NOMO-1 (cell line): ENCODE measurements at regions not wholly inside any gene's neighbourhood (a gene's known extent, or its start where the extent isn't known, plus 50 kb on each side); places are given as distances from the start of the nearest gene placed in this dataset.

Experiments used
- DNase-seq, 2 experiments: peaks; one replicate each; lab custom pipeline; 2025; ENCODE audit not compliant: unreplicated experiment in 2 of 2; lab: John Stamatoyannopoulos, UW

DNA sequence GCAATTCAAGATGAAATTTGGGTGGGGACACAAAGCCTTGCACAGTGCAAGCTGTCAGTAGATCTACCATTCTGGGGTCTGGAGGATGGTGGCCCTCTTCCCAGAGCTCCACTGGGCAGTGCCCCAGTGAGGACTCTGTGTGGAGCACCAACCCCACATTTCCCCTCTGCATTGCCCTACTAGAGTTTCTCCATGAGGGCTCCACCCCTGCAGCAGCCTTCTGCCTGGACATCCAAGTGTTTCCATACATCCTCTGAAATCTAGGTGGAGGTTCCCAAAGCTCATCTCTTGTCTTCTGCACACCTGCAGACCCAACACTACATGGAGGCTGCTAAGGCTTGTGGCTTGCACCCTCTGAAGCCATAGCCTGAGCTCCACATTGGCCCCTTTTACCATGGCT is 402.3 kb downstream of the RAB28 start:
- no peak for DNase-seq

DNA sequence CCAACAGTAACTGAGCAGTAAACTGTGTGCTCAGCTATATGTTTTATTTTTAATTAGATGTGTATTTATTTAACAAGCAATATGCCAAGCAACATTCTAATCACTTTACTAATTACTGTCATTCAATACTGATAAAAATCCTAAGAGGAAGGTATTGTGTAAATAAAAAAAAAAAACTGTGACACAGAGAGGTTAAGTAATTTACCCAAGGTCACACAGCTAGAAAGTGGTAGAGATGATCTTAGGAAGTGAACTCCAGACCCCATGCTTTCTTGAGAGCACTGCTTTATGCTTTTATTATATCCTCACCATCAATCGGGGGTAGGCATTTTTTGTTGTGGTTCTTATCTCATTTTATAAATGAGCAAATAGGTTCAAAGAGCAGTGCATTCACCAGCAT is 417.1 kb downstream of the RAB28 start:
- no peak for DNase-seq

DNA sequence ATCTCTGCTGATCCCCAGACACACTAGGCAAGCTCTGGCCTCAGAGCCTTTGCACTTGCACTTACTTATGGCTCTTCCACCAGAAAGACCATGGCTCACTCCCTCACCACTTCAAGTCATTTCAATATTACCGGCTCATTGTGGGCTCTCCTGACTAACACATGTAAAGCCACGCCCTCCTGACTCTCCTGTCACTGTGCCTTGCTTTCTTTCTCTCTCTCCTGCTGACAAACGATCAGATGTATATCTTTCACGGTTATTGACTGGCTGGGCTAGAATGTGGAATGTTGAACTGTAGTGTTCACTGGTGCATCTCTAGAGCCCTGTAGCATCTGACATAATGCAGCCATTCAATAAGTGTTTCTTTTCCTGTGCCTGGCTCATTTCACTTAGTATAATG is 425.1 kb downstream of the RAB28 start:
- no peak for DNase-seq

DNA sequence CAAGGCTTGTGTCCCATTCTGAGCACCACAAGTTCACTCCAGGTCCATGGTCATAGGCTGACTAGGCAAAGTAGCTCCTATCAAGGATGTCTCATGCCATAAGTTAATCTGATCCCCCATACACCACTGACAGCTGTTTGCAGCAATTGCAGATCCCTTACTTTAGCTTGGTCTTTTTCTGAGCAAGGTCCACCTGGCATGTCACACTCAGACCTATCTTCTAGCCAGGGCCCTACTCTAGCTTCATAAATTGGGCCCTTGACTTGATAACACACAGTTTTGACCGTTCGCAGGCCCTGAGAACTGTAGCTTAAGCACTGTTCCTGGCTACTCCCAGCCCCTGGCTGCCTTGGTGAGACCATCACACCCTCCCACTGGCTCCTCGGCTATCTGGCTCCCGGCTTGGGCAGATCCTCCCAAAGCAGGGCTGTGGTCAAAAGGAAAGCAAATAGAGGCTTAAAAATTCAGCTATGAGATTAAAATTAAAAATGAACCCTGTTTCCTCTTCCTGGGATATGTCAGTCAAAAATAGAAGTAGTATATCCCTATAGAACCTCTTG is 427.4 kb downstream of the RAB28 start:
- DNase-seq: no peak

DNA sequence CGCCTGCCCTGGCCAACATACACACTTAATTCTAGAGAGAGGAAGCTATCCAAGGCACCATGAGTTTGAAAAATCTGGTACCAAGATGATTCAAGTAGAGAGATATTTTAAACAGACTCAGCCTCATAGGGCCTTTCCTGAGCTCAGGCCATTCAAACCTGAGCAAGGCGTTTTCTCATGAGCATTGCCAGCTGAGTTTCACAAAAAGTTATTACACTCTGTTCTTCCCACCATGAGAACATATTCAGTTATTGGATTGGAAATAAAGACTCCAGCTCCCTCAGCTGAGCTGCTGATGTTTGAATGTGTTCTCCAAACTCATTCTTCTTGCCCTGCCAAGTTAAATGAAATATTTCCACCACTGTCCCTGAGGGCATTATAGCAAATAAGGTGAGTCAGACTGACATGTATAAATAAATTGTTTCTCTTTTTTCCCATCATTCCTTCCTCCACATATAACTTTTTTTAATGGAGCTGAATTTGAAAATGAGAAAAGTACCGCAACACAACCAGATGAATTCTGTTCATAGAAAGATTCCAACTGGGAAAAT is 429.6 kb downstream of the RAB28 start:
- DNase-seq: no peak

DNA sequence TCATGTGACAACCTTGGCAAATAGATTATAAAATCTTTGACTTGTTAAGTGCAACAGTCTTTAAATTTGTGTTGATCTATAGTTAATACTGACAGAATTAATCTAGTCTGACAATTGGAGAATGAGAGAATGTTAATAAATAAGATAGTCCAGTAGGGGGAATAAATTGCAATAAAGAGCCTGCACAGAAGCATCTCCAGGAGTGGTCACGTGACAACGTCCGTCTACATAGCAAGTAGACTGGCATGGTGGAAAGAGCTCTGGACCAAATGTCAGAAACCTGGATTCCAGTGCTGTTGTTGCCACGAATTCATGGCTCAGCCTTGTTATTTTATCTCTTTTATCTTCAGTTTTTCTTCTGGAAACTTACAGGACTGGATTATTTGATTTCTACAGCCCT is 436.5 kb downstream of the RAB28 start:
- no peak for DNase-seq

DNA sequence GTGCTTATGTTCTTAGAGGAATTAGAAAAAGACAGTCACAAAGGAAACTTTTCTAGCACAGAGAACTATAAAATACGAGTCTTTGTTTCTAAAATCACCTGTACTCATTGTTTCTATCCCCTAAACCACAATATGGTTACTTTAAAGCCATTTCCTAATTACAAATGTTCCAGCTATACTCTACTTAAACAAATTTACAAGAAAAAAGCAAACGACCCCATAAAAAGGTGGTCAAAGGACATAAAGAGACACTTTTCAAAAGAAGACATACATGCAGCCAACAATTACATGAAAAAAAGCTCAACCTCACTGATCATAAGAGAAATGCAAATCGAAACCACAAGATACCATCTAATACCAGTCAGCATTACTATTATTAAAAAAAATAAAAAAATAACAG is 447.3 kb downstream of the RAB28 start:
- DNase-seq: no peak

DNA sequence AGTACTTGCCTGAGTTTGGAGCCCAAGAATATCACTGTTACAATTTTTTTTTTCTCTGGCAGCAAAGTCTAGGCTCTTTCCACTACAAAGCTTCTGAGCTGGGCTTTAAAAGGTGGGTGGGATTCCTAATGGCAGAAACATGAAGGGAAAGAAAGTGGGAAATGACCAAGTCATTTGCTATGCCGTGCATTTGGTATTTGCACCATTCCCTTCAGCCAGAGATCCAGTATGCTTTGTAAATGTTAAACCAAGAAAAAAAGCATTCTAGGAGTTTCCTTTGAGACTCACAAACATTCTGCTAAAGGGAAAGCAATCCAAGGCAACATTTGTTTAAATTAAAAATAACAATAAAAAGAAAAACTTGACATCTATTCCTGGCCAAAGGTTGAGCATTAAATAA is 451.2 kb downstream of the RAB28 start:
- DNase-seq: no peak

DNA sequence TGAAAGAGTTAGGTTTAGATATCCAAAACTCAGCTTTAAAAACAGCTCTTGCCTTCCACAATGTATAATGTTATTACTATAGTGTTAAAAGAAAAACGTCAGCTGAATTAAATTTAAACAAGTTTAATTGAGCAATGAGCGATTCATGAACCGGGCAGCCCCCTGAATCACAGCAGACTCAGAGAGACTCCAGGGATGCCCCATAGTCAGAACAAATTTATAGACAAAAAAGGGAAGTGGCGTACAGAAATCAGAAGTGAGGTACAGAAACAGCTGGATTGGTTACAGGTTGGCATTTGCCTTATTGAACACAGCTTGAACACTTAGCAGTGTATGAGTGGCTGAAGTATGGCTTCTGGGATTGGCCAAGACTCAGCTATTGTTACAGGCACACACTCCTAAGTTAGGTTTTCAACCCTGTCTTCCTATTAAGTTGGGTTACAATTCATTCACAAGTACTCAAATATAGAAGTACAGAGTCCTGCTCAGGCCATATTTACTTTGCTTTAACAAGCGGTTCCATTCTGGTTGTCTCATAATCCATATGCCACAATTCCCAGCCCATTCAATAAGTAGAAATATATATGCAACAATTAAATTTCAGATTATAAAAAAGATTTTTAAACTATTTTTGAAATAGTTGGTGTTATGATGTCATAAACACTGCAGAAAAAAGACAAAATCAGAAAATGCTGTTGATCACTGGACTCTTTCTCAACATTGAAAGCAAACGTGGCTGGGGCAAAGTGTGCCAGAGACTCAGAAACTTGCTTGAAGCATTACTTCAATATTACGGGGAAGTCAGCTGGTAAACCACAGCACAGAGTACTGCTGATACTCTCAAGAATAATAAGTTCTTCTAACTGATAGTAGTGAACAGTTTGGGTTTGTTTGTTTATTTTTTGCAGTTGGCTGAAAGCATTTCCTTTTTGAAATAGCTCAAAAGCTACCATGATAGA is 459.7 kb downstream of the RAB28 start:
- DNase-seq: no peak

DNA sequence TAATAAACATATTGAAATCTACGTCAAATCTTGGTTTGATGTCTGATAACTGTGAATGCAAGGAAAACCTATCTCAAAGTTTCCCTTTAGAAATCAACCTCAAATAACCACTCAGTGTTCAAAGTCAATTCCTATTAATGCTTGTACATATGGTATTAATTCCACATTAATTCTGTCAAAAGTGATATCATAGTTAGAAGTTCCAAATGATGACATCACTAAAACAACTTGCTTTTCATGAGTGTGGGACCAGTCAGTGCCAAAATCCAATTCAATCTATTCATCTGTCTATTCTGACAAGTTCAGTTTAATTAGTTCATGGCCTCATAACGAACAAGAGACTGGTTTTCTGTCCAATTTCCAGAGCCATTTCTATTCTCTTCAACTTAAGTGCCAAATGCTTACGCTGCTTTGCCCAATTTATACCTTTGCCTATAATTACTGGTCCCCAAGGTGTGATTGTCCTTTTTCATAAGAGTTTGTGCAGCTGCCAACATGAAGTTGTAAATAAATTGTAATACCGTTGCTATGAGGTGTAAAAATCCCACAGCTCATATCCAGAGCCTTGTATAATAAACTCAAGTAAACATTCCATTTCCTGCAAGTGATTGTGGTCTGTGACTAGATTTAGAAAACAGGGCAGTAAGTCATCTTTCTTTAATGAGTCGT is 476.2 kb downstream of the RAB28 start:
- DNase-seq: no peak

DNA sequence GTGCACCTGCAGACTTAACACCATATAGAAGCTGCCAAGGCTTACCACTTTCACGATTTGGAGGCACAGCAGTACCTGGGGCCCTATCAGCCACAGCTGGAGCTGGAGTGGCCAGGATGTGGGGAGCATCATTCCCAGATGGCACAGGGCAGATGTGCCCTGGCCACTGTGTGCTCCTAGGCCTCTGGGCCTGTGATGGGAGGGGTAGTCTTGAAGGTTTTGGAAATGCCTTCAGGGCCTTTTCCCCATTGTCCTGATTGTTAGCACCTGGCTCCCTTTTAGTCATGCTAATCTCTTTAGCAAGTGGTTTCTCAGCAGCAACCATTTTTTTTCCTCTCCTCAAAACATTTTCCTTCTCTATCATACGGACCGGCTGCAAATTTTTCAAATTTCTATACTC is 490.2 kb downstream of the RAB28 start:
- no peak for DNase-seq

DNA sequence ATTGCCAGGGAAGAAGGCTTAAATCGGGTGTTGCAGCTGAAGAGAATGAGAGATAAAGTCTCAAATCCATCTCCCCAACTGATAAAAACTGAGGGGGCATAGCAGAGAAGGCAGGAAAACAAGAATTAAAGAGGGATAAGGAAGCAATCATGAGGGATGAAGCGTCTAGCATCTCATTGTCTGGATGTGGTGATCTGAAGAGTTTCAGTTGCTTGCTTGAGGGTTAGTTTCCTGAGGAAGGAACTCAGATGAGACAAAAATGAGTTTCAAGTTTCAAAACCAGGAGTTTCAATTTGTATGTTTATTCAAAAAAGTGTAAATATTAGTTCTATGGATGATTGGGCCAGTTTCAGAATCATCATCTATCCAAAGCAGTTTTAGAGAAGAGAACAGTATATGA is 496.9 kb downstream of the RAB28 start:
- no peak for DNase-seq

DNA sequence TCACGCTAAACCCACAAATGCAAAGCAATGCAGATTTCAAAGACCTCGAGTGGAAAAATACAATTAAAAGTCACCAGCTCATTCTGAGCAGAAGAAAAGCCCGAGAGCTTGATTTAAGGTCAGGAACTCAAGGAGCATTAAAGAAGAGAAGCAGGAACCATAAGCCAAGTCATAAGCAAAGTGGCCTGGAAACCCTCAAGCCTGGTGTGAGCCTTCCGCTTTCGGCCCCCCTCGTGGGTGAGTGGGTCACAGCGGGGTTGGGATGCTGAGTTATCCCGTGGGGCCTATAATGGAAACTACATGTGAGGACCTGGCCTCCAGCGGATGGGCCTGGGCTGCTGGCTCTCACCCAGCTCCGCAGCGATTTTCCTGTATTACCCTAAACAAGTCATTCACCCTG is 504.3 kb downstream of the RAB28 start:
- no peak for DNase-seq

DNA sequence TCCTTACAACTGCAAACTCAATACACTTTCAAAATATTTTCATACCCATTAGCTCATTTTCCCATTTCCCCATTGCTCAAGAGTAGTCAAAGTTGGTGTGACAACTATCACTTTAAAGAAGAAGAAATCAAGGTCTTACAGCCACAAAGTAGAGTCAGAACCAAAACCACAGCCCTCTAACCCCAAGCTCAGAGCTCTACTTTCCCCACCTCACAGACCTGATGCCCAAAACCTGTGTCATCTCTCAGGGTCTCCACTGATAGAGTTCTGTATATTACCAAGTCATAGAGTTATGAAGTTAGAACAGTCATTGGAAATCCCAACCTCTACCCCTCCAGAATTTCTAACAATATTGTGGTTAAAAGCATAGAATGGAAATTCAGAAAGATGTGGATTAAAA is 505.8 kb downstream of the RAB28 start:
- DNase-seq: no peak

DNA sequence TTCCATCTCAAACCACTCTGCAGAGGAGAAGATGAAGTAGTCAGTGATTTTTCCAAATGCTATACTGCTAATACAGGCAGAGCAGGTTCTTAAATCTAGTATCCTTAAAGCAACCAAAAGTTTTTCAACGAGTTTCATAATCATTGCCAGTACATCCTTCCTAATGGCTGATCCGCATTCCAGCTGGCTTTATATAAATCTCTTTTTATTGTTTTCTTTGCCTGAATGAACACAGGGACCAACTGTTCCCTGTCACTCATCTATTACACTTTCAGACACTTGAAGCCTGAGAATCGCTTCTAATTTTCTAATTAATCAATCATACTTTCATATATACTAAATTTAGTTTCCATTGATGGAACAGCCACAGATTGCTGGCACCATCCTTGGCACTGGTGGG is 508.6 kb downstream of the RAB28 start:
- DNase-seq: no peak

DNA sequence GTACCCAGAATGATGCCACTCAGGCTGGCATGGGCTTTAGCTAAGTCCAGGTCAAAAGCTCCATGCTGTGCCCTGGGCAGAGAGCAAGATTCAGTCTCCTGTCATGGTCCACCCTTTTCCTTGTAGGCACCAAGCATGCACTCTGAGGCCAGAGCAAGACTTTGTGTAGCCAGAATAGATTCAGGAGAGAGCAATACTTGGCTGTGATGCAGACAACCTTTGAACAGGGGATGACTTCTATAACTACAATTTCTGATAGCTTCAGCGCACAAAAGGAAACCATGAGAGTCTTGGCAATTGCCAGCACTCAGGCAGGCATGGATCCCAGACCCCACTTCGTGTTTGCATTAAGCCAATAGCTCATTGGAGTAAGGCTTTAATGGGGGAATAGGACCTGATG is 510.6 kb downstream of the RAB28 start:
- DNase-seq: no peak

DNA sequence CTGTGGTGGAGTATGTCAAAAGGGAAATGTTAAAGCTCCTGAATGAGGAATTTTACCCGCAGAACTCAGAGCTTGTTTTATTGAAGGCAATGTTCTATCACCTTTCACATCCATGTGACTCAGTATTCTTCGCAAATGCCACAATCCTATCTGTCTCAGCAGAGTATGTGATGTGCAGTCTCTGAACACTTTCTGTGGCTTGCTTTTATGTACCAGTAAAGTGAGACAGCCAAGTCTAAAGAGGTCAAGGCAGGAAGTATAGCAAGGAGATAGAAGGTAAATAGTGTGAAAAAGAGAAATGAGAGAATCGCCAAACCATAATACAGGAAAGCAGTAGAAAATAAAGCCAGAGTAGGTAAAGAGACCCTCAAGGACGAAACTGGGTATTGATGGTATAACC is 515.8 kb downstream of the RAB28 start:
- DNase-seq: no peak

DNA sequence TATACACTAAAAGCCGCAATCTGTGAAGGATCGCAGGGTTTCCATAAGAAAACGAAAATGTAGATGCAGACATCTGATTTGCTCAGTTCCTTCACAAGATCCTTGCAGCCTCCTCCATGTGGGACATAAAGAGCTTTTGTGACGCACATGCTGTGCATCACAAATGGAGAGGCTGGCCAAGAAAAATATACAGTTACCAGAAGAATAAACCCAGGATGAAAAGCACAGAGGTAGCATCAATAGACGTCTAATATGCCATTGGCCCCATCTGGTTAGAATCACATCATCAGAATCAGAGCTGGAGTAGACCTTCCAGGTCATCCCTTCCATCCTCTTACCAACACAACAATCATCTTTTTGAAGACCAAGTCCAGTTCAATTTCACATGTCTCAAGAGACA is 517.4 kb downstream of the RAB28 start:
- DNase-seq: no peak

DNA sequence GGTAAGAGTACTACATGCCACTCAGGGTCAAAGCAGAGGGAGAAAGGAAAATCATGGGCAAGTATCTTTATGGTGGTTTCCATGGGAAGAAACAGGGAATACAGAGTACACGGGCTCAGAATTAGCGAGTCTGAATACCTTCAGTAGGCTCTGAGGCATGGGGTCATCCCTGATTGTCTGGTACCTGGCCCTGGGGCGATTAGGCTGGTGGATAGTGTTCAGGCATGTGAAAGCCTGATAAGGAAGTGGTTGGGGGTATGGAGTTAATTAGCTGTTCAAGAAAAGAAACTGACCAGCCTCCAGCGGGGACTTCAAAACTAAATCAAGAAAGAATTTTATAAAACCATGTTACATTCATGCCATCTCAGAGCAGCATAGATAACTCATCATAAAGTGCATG is 518.8 kb downstream of the RAB28 start:
- no peak for DNase-seq

DNA sequence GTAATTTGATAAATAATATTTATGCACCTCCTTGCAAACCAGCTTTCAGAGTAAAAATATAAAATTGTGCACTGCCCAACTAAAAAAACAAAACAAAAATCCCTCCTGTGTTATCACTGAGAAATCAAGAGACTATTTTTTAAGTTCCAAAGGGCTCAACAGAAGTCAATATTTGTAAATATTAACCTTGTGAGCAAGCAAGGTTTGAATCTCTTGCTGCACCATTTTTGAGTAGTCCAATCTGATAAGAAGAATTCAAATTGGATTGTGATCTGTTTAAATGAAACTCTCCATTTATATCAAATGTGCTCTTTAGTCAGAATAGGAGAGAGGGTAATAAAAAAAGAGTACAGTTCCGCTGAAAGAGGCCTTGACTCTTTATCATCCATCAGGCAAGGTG is 520.2 kb downstream of the RAB28 start:
- DNase-seq: no peak

DNA sequence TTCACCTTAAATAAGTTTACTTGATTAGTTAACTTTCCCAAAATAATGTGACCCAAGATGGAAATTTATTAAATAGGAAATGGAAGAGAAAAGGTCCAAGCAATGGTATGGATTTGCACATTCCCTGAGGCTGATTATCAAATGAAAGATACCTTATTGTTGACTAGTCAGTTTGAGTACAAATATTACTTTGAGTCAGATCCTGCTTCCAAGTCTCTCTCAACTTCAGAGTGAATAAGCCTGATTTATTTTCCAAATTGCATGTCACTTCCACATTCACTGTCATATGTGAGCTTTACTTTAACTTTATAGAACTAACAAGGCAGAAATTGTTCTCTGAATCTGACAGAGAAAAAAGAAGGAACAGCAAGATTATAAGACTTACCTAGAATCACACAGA is 520.8 kb downstream of the RAB28 start:
- DNase-seq: no peak

DNA sequence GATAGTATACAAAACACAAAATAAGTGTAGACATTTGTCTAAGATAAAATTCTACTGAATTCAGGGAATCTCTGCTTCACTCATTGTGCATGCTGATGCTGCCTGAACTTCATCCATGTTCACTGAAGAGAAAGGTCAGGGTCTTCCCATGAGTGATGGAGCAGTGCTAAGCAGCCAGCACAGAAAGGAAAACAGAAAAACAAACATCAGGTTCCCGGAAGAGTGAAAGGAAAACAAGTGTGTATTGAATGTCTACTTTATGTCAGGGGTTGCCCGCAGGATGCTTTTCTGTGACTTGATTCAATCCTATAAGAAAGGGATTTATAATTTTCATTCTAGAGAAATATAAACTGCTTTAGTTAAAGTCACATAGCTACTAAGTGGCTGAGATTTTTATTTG is 522.4 kb downstream of the RAB28 start:
- no peak for DNase-seq
